22Rv1 (cell line): ENCODE measurements at regions not wholly inside any gene's neighbourhood (a gene's known extent, or its start where the extent isn't known, plus 50 kb on each side); places are given as distances from the start of the nearest gene placed in this dataset.

Source experiments
- ZFX ChIP-seq: fragments of 450-650 bp; IDR thresholded peaks from 2 replicates; pipeline ENCODE4 v1.6.1; 2017; ENCODE audit warnings: antibody characterized with exemption, borderline replicate concordance
- TF ChIP-seq, protein P1 (sequence below): fragments of 450-650 bp; IDR thresholded peaks from 2 replicates; pipeline ENCODE4 v1.5.1; 2017; ENCODE audit warnings: mild to moderate bottlenecking

DNA sequence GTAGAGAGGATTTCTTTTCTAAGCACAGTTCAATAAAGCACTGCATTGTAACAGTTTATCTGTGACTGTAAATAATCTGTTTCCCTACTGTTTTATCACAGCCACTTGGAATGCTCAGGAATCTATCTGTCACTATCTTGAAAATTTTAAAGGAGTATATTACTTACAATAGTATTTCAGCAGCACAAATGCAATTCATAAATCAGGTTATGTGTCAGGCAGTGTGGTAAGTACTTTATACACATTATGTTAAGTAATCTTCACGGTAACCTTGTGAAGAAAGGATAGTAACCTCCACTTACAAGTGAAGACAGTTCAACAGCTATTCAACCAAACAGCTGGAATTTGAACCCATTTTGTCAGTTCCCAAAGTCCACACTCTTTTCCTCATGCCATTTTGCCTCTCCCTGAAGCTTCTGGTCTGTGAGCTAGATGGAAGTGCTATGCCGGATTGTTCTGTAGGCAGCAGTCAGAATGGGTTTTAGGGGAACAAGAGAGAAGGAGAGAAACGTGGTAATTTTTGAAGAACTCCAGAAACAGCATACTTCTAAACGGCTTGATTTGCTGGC is 125.0 kb downstream of the KLF12 start:
- TF ChIP-seq, protein P1, sequence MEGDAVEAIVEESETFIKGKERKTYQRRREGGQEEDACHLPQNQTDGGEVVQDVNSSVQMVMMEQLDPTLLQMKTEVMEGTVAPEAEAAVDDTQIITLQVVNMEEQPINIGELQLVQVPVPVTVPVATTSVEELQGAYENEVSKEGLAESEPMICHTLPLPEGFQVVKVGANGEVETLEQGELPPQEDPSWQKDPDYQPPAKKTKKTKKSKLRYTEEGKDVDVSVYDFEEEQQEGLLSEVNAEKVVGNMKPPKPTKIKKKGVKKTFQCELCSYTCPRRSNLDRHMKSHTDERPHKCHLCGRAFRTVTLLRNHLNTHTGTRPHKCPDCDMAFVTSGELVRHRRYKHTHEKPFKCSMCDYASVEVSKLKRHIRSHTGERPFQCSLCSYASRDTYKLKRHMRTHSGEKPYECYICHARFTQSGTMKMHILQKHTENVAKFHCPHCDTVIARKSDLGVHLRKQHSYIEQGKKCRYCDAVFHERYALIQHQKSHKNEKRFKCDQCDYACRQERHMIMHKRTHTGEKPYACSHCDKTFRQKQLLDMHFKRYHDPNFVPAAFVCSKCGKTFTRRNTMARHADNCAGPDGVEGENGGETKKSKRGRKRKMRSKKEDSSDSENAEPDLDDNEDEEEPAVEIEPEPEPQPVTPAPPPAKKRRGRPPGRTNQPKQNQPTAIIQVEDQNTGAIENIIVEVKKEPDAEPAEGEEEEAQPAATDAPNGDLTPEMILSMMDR = no peak
- TF ChIP-seq ZFX = no peak
